ENCODE measurements at regions not wholly inside any gene's neighbourhood (a gene's known extent, or its start where the extent isn't known, plus 50 kb on each side); places are given as distances from the start of the nearest gene placed in this dataset.

GRCh38 chr11:57047610-57048009, 58.9 kb downstream of the OR5AK2 start:
- H3K36me3 Mint-ChIP-seq (ENCODE audit: low read depth), result no peaks in the 10 kb centered on the region
- intact Hi-C loops (cut with micrococcal nuclease), result no loop called here
- no peaks in the 10 kb centered on the region for H3K4me1 Mint-ChIP-seq (ENCODE audit: low read depth)
- H3K4me3 Mint-ChIP-seq, result no peak overlapping the region
- no peak overlapping the region for H3K27ac Mint-ChIP-seq
- TF ChIP-seq CTCF (IDR thresholded peaks at IDR 0.05), result no peak
- POLR2A ChIA-PET, result no interaction called here
- H3K9me3 Mint-ChIP-seq, result peaks cover 11% of the 10 kb centered on the region
- H3K27me3 Mint-ChIP-seq, result no peaks in the 10 kb centered on the region
- CTCF ChIA-PET, result no interaction called here
- ATAC-seq (no peak), DNase-seq (no peak)

DNA sequence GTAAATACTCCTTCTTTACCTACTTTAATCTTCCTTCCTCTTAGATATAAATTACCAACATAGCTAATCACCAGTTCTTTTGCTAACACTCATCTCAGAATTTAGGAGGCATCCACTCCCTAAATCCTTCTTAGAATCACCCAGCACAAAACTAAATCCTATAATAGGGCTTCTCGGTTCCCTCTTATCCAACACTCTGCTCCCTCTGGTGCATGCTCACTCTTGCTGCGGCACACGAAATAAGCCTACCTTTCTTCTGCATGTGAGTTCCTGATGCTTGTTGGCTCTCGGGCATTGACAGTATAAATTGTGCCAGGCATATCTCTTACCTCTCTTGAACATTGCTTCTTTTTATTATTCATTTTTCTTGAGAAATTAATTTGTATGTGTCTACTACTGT, 61.0 kb downstream of the OR5AK2 start:
- Mint-ChIP-seq H3K9me3 (peaks cover 10% of the 10 kb centered on the region), H3K4me3 (no peak overlapping the region), H3K36me3 (ENCODE audit: low read depth) (no peaks in the 10 kb centered on the region), H3K27me3 (no peaks in the 10 kb centered on the region), H3K27ac (no peak overlapping the region), H3K4me1 (ENCODE audit: low read depth) (no peaks in the 10 kb centered on the region)
- ATAC-seq, result no peak
- ChIA-PET POLR2A (no interaction called here), CTCF (no interaction called here)
- TF ChIP-seq CTCF (IDR thresholded peaks at IDR 0.05), result no peak
- intact Hi-C loops (cut with micrococcal nuclease), result no loop called here
- no peak for DNase-seq

DNA sequence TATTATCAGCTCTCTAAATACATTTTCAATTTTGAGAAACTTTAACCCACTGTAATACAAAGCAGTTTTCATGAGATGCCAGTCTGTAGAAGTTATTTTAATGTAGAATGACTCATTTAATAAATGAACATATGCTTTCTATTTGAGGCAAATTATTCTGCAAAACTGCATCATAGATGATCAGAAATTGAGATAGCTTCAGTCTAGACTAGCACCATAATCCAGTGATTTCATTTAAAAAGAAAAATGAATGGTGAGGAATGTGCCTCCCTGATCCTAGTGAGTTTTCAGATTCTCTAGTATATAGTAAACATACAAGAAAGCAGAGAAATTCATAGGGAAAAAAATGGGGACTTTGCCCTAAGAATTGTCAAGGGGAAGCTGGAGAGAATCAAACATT, 66.1 kb downstream of the OR5AK2 start:
- no peaks in the 10 kb centered on the region for H3K36me3 Mint-ChIP-seq (ENCODE audit: low read depth)
- H3K27me3 Mint-ChIP-seq, result no peaks in the 10 kb centered on the region
- intact Hi-C loops (cut with micrococcal nuclease), result no loop called here
- ChIA-PET CTCF (no interaction called here), POLR2A (no interaction called here)
- DNase-seq (no peak), ATAC-seq (no peak)
- no peaks in the 10 kb centered on the region for H3K9me3 Mint-ChIP-seq
- H3K4me3 Mint-ChIP-seq, result no peak overlapping the region
- H3K4me1 Mint-ChIP-seq (ENCODE audit: low read depth), result no peaks in the 10 kb centered on the region
- H3K27ac Mint-ChIP-seq, result no peak overlapping the region
- no peak for TF ChIP-seq CTCF (IDR thresholded peaks at IDR 0.05)

DNA sequence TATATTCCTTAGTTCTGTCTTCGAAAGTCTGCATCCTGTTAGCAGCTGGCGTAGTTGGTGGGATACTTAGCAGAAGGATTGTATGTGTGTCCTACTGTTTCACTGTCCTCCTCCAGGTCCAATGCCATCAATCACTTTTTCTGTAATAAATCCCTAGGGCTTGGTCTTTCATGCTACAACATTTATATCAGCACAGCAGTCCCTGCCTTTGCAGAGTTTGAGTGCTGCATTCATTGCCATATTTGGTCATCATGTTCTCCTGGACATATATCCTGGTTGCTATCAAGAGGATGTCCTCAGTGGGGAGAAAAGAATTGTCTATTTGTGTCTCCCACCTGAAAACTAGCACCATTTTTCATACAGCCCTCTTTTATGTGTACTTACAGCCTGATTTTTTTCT, 67.0 kb downstream of the OR5AK2 start:
- Mint-ChIP-seq H3K9me3 (no peaks in the 10 kb centered on the region), H3K4me1 (ENCODE audit: low read depth) (no peaks in the 10 kb centered on the region)
- POLR2A ChIA-PET, result no interaction called here

DNA sequence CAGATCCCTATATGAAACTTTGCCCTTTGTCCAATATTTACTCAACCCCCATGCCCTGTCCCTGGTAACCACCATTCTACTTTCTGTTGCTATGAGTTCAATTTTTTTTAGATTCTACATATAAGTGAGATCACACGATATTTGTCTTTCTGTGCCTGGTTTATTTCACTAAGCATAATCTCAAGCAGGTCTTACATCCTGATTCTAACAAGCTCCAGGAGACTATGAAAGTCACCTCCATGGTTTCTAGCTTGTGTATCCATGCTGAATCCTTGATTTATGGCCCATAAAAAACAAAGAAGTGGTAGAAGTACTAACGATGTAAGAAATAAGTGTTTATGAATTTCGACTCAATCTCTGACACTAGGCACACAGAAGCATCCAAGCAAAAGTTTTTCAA, 68.0 kb downstream of the OR5AK2 start:
- no peaks in the 10 kb centered on the region for H3K4me1 Mint-ChIP-seq (ENCODE audit: low read depth)
- no peak overlapping the region for H3K4me3 Mint-ChIP-seq
- H3K27me3 Mint-ChIP-seq, result no peaks in the 10 kb centered on the region
- no peaks in the 10 kb centered on the region for H3K36me3 Mint-ChIP-seq (ENCODE audit: low read depth)
- no peak for TF ChIP-seq CTCF (IDR thresholded peaks at IDR 0.05)
- ATAC-seq (no peak), DNase-seq (no peak)
- H3K9me3 Mint-ChIP-seq, result no peaks in the 10 kb centered on the region
- no peak overlapping the region for H3K27ac Mint-ChIP-seq
- CTCF ChIA-PET, result no interaction called here
- POLR2A ChIA-PET, result no interaction called here
- intact Hi-C loops (cut with micrococcal nuclease), result no loop called here

More for the DNA sequence above, 67.0 kb downstream of the OR5AK2 start:
- Mint-ChIP-seq H3K27me3 (no peaks in the 10 kb centered on the region), H3K4me3 (no peak overlapping the region), H3K36me3 (ENCODE audit: low read depth) (no peaks in the 10 kb centered on the region), H3K27ac (no peak overlapping the region)
- no peak for TF ChIP-seq CTCF (IDR thresholded peaks at IDR 0.05)
- no peak for ATAC-seq
- DNase-seq, result no peak
- CTCF ChIA-PET, result no interaction called here
- intact Hi-C loops (cut with micrococcal nuclease), result no loop called here
